NCI-H1417 (cell line): ENCODE measurements at regions not wholly inside any gene's neighbourhood (a gene's known extent, or its start where the extent isn't known, plus 50 kb on each side); places are given as distances from the start of the nearest gene placed in this dataset.
"Not testable (repeated sequence)": the region's sequence is repeated elsewhere in the genome, so short reads cannot be mapped to it uniquely, and the experiment has no call there.

ENCODE experiments used
- DNase-seq, 3 experiments: peaks; one replicate each; lab custom pipeline; 2025; lab: John Stamatoyannopoulos, UW

- DNase-seq: no peak
Observed at GRCh38 chr12:69130064-69130463, 109.3 kb upstream of the CPSF6 start.

- peak in 1 of 3 experiments; percentile 28 for DNase-seq
Observed at GRCh38 chr12:69131077-69131476, 108.3 kb upstream of the CPSF6 start.

DNA sequence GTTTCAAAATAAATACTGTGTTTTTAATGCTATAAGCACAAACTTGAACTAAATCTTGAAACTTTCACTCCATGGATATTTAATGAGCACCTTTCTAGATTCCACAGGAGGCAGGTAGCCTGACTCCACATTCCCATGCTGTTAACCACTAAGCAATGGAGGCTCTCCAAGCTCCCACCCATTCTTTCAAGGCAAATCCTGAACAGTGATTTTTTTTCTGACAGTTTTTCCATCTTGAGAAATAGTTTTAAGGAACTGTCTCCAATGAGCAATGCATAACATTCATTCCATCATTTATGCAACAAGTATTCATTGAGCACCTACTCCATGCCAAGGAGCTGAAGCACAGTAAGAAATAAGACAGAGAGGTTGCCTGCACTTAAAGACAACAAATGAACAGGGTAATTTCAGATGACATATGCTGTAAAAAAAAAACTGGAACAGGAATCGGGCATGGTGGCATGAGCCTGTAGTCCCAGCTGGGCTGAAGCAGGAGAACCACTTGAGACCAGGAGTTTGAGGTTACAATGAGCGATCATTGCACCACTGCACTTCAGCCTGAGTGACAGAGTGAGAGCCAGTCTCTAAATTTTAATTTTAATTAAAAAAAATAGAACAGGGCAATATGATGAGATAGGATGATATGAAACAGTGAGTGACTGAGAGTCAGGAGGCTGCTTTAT is 102.3 kb upstream of the CPSF6 start:
- DNase-seq: peak in 1 of 3 experiments; percentile 24

DNA sequence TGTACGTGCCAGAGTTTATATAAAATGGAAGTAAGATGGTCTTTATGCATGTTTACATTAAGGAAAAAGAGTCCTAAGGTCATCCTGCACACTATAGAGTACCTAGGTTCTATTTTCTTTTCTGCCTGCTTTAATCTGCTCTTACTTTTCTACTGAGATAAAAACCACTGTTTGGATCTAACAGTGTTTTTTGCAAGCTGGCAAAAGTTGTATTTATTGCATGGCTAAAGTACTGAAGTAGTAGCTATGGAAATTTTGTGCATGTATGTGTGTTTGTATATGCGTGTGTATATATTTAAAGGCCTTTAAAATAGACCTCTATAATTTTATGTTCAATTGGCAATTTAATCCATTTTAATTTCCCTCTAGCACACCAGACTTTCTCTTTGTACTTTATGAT is 98.3 kb upstream of the CPSF6 start:
- DNase-seq: no peak

DNA sequence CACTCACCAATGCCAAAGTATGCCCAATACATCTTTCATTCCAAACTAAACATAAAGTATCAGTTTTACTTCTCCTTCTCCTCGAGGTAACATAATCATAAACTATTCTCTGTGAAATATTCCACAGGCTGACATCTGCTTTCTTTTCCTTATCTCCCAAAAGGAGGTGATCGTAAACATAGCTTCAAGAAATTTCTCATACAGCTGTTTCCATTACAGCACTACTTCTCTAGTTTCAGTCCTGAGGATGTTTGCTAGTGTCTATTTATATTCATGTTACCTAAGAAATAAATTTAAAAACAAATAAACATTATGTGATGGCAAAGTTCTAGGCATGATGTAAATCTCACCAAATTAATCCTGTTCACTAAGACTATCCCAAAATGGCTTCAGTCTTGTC is 90.1 kb upstream of the CPSF6 start:
- DNase-seq: no peak

GRCh38 chr12:69150083-69150795 is 89.1 kb upstream of the CPSF6 start:
- peak in 1 of 3 experiments; percentile 18 for DNase-seq

- DNase-seq: no peak
Observed at GRCh38 chr12:69150796-69151127, 88.6 kb upstream of the CPSF6 start.

DNA sequence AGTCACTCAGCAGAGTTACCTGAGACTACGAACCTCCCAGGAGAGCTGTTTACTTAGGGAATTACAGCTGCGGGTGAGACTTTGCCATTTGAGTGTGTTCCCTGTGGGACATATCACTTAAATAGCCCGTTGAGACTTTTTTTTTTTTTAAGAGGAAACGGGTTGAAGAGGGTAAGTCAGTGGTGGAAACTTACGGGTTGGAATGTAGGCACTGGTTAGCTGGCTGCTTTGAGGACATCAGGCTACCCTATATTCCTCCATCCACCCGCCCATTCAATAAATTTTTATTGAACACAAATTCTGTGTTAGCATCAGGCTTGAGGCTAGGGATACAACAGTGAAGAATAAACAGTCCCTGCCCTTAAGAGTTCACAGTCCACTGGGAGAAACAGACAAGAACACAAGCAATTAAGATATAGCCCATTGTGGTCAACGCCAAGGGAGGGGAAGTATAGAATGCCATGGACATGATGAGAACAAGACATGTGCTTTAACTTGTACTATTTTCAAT is 88.1 kb upstream of the CPSF6 start:
- peak in 2 of 3 experiments; percentile 63 to 97 for DNase-seq

DNA sequence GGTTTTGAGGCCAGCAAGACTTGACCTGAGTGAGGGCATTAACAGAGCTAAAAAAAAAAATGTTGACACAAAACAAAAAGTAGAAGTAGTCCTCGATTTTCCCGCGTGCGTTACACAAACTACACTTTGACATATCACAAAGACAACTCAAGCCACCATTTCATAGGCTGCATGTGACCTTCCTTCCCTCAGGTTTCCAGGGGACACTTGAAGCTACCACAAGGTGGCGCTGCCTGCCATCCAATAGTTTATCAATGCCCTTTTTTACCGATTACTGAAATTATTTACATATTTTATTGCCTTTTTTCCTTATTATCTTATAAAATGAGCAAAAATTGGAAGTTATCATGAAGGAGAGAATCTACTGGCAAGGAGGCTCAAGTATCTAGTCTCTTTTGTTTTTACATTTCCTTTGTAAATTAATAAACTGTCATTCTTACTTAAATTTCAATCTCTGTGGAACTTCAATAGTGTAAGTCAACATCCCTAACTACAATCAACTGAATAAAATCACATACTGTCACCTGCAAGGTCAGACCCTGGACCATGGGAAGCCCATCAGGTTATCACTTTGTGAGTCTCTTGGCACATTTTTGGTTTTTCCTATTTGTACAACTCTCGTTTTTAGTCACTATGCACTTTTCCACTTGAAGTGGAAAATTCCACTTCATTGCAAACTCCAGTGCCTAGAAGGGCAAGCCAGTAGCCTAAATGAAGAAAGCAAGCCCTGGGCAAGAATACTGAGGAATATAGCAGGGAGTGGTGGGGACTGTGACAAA is 84.6 kb upstream of the CPSF6 start:
- peak; percentile 44 to 85 (median 82) for DNase-seq

DNA sequence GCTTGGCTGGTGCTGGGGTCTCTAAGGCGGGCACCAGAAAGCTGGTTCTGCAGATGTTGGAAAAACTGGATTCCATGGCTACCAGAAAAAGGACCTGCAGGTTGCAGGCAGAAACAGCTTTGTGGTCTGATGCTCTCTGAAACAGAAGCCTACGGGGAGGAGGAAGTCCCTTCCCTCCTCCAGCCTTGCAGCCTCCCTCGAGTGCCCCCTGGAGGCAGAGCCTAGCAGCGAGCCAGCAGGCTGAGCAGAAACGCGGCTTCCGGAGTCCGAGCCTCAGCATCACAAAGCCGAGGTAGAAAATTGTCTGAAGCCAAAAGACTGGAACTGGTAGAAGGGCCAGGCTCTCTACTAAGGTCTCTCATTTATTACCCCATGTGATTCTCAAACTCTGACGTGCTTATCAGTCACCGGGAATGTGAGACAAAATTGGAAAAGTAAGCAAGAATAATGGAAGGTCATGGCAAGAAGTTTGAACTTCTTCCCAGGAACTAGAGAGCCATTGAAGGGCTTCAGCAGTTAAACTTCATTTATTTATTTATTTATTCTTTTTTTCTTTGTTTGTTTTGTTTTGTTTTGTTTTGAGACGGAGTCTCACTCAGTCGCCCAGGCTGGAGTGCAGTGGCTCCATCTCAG is 82.2 kb upstream of the CPSF6 start:
- DNase-seq: peak; percentile 34 to 87 (median 70)

- DNase-seq: peak; percentile 60 to 91 (median 77)
Observed at GRCh38 chr12:69161829-69162228, 77.5 kb upstream of the CPSF6 start.

GRCh38 chr12:69163681-69164362 is 75.5 kb upstream of the CPSF6 start:
- DNase-seq: no peak

GRCh38 chr12:69167648-69168165 is 71.7 kb upstream of the CPSF6 start:
- no peak for DNase-seq

DNA sequence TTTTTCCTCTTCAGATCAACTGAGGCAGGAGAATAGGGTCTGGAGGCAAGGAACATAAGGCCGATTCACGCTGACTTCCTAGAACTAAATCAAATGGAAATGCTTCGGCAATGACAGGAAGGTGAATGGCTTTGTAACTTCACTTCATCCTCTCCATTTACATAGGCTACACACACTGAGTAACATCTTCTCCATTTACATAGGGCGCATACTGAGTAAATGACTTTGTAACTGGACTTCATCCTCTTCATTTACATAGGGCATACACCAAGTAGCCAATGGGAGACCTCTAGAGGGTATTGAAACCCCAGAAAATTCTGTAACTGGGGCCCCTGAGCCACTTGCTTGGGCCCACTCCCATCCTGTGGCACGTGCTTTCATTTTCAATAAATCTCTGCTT is 71.0 kb upstream of the CPSF6 start:
- DNase-seq: no peak

DNA sequence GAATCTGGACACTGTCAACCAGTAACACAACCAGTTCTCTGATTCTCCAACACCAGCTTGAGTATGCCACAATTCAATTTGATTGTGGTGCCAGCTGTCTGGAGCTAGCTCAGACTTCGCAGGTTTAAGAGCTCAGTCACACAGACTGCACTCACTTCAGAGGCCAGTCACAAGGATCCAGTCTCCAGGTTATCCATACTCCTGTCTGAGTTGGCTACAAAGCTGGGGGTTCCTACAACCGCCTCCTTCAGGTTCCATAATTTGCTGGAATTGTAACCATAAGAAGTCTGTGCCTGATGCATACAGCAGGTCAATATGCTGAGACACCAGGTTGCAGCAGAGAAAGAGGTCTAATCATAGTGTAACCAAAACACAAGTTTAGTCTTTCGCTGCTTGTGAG is 70.5 kb upstream of the CPSF6 start:
- peak in 2 of 3 experiments; percentile 8 to 65 for DNase-seq

- peak in 2 of 3 experiments; percentile 34 to 47 for DNase-seq
Observed at GRCh38 chr12:69170293-69170692, 69.1 kb upstream of the CPSF6 start.

- no peak for DNase-seq
Observed at GRCh38 chr12:69171881-69172280, 67.5 kb upstream of the CPSF6 start.

GRCh38 chr12:69172491-69172890 is 66.9 kb upstream of the CPSF6 start:
- DNase-seq: no peak

GRCh38 chr12:69173368-69173767 is 66.0 kb upstream of the CPSF6 start:
- peak in 1 of 3 experiments; percentile 13 for DNase-seq

- DNase-seq: no peak
Observed at GRCh38 chr12:69179786-69180185, 59.6 kb upstream of the CPSF6 start.

GRCh38 chr12:69187572-69187971 is 51.8 kb upstream of the CPSF6 start:
- not testable (repeated sequence) for DNase-seq
